ENCODE measurements at regions not wholly inside any gene's neighbourhood (a gene's known extent, or its start where the extent isn't known, plus 50 kb on each side); places are given as distances from the start of the nearest gene placed in this dataset.

- TF ChIP-seq, protein P1, sequence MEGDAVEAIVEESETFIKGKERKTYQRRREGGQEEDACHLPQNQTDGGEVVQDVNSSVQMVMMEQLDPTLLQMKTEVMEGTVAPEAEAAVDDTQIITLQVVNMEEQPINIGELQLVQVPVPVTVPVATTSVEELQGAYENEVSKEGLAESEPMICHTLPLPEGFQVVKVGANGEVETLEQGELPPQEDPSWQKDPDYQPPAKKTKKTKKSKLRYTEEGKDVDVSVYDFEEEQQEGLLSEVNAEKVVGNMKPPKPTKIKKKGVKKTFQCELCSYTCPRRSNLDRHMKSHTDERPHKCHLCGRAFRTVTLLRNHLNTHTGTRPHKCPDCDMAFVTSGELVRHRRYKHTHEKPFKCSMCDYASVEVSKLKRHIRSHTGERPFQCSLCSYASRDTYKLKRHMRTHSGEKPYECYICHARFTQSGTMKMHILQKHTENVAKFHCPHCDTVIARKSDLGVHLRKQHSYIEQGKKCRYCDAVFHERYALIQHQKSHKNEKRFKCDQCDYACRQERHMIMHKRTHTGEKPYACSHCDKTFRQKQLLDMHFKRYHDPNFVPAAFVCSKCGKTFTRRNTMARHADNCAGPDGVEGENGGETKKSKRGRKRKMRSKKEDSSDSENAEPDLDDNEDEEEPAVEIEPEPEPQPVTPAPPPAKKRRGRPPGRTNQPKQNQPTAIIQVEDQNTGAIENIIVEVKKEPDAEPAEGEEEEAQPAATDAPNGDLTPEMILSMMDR (IDR thresholded peaks at IDR 0.05) = no peak
- no peak for TF ChIP-seq POLR2A (IDR thresholded peaks at IDR 0.05)
Measured at GRCh38 chr6:16907991-16908390, 146.7 kb upstream of the ATXN1 start.

Measured in testis (tissue), 2 donors.